GM18867 (cell line): ENCODE measurements at regions not wholly inside any gene's neighbourhood (a gene's known extent, or its start where the extent isn't known, plus 50 kb on each side); places are given as distances from the start of the nearest gene placed in this dataset.
"Not testable (repeated sequence)": the region's sequence is repeated elsewhere in the genome, so short reads cannot be mapped to it uniquely, and the experiment has no call there.

Experiments
- ATAC-seq: cut with Tn5 transposase; IDR thresholded peaks from one replicate; pipeline ENCODE4 v1.9.1; 2021; ENCODE audit warnings: mild to moderate bottlenecking, moderate library complexity; ENCODE audit not compliant: unreplicated experiment

GRCh38 chr3:82423268-82424030 is 662.0 kb upstream of the GBE1 start:
- ATAC-seq, result no peak

- ATAC-seq, result peak; percentile 94
Observed at GRCh38 chr3:82416830-82417229, 655.4 kb upstream of the GBE1 start.

GRCh38 chr3:82416349-82416748 is 654.9 kb upstream of the GBE1 start:
- no peak for ATAC-seq

- ATAC-seq, result no peak
Observed at GRCh38 chr3:82413171-82413570, 651.7 kb upstream of the GBE1 start.

GRCh38 chr3:82410366-82410765 is 648.9 kb upstream of the GBE1 start:
- no peak for ATAC-seq

- no peak for ATAC-seq
Observed at GRCh38 chr3:82409842-82410241, 648.4 kb upstream of the GBE1 start.

GRCh38 chr3:82392203-82392775 is 630.8 kb upstream of the GBE1 start:
- ATAC-seq, result no peak

GRCh38 chr3:82390868-82391267 is 629.4 kb upstream of the GBE1 start:
- no peak for ATAC-seq

GRCh38 chr3:82386647-82387046 is 625.2 kb upstream of the GBE1 start:
- ATAC-seq, result no peak

GRCh38 chr3:82384181-82384580 is 622.7 kb upstream of the GBE1 start:
- ATAC-seq, result no peak

GRCh38 chr3:82382831-82383230 is 621.4 kb upstream of the GBE1 start:
- ATAC-seq, result no peak

- ATAC-seq, result no peak
Observed at GRCh38 chr3:82378392-82378791, 616.9 kb upstream of the GBE1 start.

- no peak for ATAC-seq
Observed at GRCh38 chr3:82376883-82377282, 615.4 kb upstream of the GBE1 start.

- ATAC-seq, result not testable (repeated sequence)
Observed at GRCh38 chr3:82373833-82374232, 612.4 kb upstream of the GBE1 start.

- no peak for ATAC-seq
Observed at GRCh38 chr3:82364827-82365226, 603.4 kb upstream of the GBE1 start.

- ATAC-seq, result no peak
Observed at GRCh38 chr3:82363131-82363530, 601.7 kb upstream of the GBE1 start.

GRCh38 chr3:82355228-82355627 is 593.8 kb upstream of the GBE1 start:
- ATAC-seq, result no peak

- peak; percentile 93 for ATAC-seq
Observed at GRCh38 chr3:82354228-82354627, 592.8 kb upstream of the GBE1 start.

GRCh38 chr3:82353306-82354171 is 592.1 kb upstream of the GBE1 start:
- ATAC-seq, result peak; percentile 68

GRCh38 chr3:82347585-82347984 is 586.1 kb upstream of the GBE1 start:
- ATAC-seq, result no peak

GRCh38 chr3:82342521-82342920 is 581.1 kb upstream of the GBE1 start:
- ATAC-seq, result no peak

- no peak for ATAC-seq
Observed at GRCh38 chr3:82329300-82329699, 567.9 kb upstream of the GBE1 start.
